Naive thymus-derived CD4-positive, alpha-beta T cell (primary cell): ENCODE measurements at regions not wholly inside any gene's neighbourhood (a gene's known extent, or its start where the extent isn't known, plus 50 kb on each side); places are given as distances from the start of the nearest gene placed in this dataset.

Experiments used
- ATAC-seq: fragments of 150-1000 bp; cut with Tn5 transposase; 2 replicates; pipeline ENCODE4 v1.10.0; 2021; ENCODE audit warnings: mild to moderate bottlenecking, moderate library complexity
- CTCF ChIA-PET: fragments of 350-600 bp; sonication (Branson Sonifier 250); formaldehyde crosslinking; loops from one replicate; lab custom pipeline; 2021; ENCODE audit warnings: antibody characterized with exemption; lab: Charles Lee
- POLR2A ChIA-PET: fragments of 350-600 bp; sonication (Branson Sonifier 250); formaldehyde crosslinking; loops from one replicate; lab custom pipeline; 2021; ENCODE audit warnings: antibody characterized with exemption, inconsistent platforms; lab: Charles Lee
- DNase-seq, 9 donors: peaks; one replicate each; pipeline versions ENCODE4 v3.0.0 to v3.0.0-alpha.2; 2020 to 2022; ENCODE audit warnings: mixed read lengths in 1 of 9
- H3K27ac ChIP-seq: one replicate; pipeline ENCODE4 v1.7.0; 2013; ENCODE audit warnings: mild to moderate bottlenecking, low read depth, low read length, moderate library complexity
- H3K27me3 ChIP-seq, 2 donors: one replicate each; pipeline ENCODE4 v1.7.0; 2013; ENCODE audit warnings: low read length in 2 of 2, mild to moderate bottlenecking in 2 of 2, moderate library complexity in 2 of 2; ENCODE audit not compliant: control insufficient read depth in 2 of 2, insufficient read depth in 2 of 2
- H3K36me3 ChIP-seq, 3 experiments: 1 replicate in 2 of 3; 2 replicates in 1 of 3; pipeline ENCODE4 v1.7.0; 2013; ENCODE audit warnings: low read length in 3 of 3, mild to moderate bottlenecking in 3 of 3, moderate library complexity in 1 of 3; ENCODE audit not compliant: insufficient read depth in 3 of 3, control insufficient read depth in 2 of 3
- H3K4me1 ChIP-seq, 2 donors: one replicate each; pipeline ENCODE4 v1.7.0; 2013; ENCODE audit warnings: low read length in 2 of 2, mild to moderate bottlenecking in 2 of 2, moderate library complexity in 1 of 2; ENCODE audit not compliant: control insufficient read depth in 2 of 2, insufficient read depth in 2 of 2
- H3K4me3 ChIP-seq: 2 replicates; pipeline ENCODE4 v1.7.0; 2013; ENCODE audit warnings: mild to moderate bottlenecking, low read length
- H3K9me3 ChIP-seq, 3 experiments: 1 replicate in 2 of 3; 2 replicates in 1 of 3; pipeline ENCODE4 v1.7.0; 2013; ENCODE audit warnings: low read length in 3 of 3; ENCODE audit not compliant: control insufficient read depth in 2 of 3
- H3K27ac Mint-ChIP-seq, 9 donors: one replicate each; pipeline ENCODE4 v1.8.0; 2020 to 2022; ENCODE audit warnings: mixed read lengths in 9 of 9, mild to moderate bottlenecking in 8 of 9, moderate library complexity in 5 of 9, inconsistent platforms in 2 of 9
- H3K27me3 Mint-ChIP-seq, 5 donors: one replicate each; pipeline ENCODE4 v1.8.0; 2021 to 2022; ENCODE audit warnings: mixed read lengths in 5 of 5, mild to moderate bottlenecking in 1 of 5
- H3K36me3 Mint-ChIP-seq, 5 donors: one replicate each; pipeline ENCODE4 v1.8.0; 2020 to 2022; ENCODE audit warnings: mixed read lengths in 5 of 5, mild to moderate bottlenecking in 3 of 5, inconsistent platforms in 1 of 5
- H3K4me1 Mint-ChIP-seq, 7 donors: one replicate each; pipeline ENCODE4 v1.8.0; 2020 to 2022; ENCODE audit warnings: mixed read lengths in 7 of 7, mild to moderate bottlenecking in 3 of 7, inconsistent platforms in 1 of 7
- H3K4me3 Mint-ChIP-seq, 10 donors: one replicate each; pipeline ENCODE4 v1.8.0; 2020 to 2022; ENCODE audit warnings: mild to moderate bottlenecking in 10 of 10, mixed read lengths in 10 of 10, moderate library complexity in 6 of 10, inconsistent platforms in 2 of 10
- H3K9me3 Mint-ChIP-seq, 11 donors: one replicate each; pipeline ENCODE4 v1.8.0; 2020 to 2022; ENCODE audit warnings: mixed read lengths in 11 of 11, mild to moderate bottlenecking in 4 of 11, inconsistent platforms in 1 of 11, moderate library complexity in 1 of 11
- intact Hi-C, 2 donors: fragments of 100-400 bp; cut with micrococcal nuclease; formaldehyde crosslinking; loops; one replicate each; pipeline ENCODE4 v1.15.1; 2023

GRCh38 chr20:55605594-55605993 is 399.7 kb downstream of the CBLN4 start:
- H3K4me3 ChIP-seq: no peak overlapping the region
- no peak overlapping the region for H3K27ac ChIP-seq
- Mint-ChIP-seq H3K27me3 (no peaks in the 10 kb centered on the region), H3K4me1 (no peaks in the 10 kb centered on the region), H3K27ac (no peak overlapping the region), H3K9me3 (peaks cover 0 to 6% (median 2%) of the 10 kb centered on the region in 11 donors), H3K36me3 (no peaks in the 10 kb centered on the region), H3K4me3 (no peak overlapping the region)
- ChIA-PET POLR2A (no interaction called here), CTCF (no interaction called here)
- intact Hi-C loops: no loop called here
- no peaks in the 10 kb centered on the region for H3K36me3 ChIP-seq
- H3K4me1 ChIP-seq: no peaks in the 10 kb centered on the region
- H3K27me3 ChIP-seq: no peaks in the 10 kb centered on the region
- no peaks in the 10 kb centered on the region for H3K9me3 ChIP-seq
- ATAC-seq (no peak), DNase-seq (no peak)

GRCh38 chr20:55597526-55597925 is 407.8 kb downstream of the CBLN4 start:
- H3K4me3 Mint-ChIP-seq: no peak overlapping the region
- no peaks in the 10 kb centered on the region for H3K36me3 Mint-ChIP-seq
- no peaks in the 10 kb centered on the region for H3K36me3 ChIP-seq
- H3K4me1 Mint-ChIP-seq: no peaks in the 10 kb centered on the region
- H3K4me1 ChIP-seq: no peaks in the 10 kb centered on the region
- H3K4me3 ChIP-seq: no peak overlapping the region
- H3K9me3 Mint-ChIP-seq: peaks cover 0 to 6% (median 3%) of the 10 kb centered on the region in 11 donors
- ChIA-PET CTCF (no interaction called here), POLR2A (no interaction called here)
- no peak overlapping the region for H3K27ac ChIP-seq
- intact Hi-C loops: no loop called here
- no peaks in the 10 kb centered on the region for H3K27me3 Mint-ChIP-seq
- H3K27ac Mint-ChIP-seq: no peak overlapping the region
- no peaks in the 10 kb centered on the region for H3K9me3 ChIP-seq
- DNase-seq (no peak), ATAC-seq (no peak)
- no peaks in the 10 kb centered on the region for H3K27me3 ChIP-seq

- Mint-ChIP-seq H3K9me3 (peaks cover 0 to 6% (median 3%) of the 10 kb centered on the region in 11 donors), H3K27ac (no peak overlapping the region), H3K4me1 (no peaks in the 10 kb centered on the region), H3K36me3 (no peaks in the 10 kb centered on the region), H3K4me3 (no peak overlapping the region), H3K27me3 (no peaks in the 10 kb centered on the region)
- ChIA-PET POLR2A (no interaction called here), CTCF (no interaction called here)
- DNase-seq: no peak
- Histone ChIP-seq H3K4me1 (no peaks in the 10 kb centered on the region), H3K4me3 (no peak overlapping the region), H3K27me3 (no peaks in the 10 kb centered on the region), H3K9me3 (no peaks in the 10 kb centered on the region), H3K36me3 (no peaks in the 10 kb centered on the region), H3K27ac (no peak overlapping the region)
- intact Hi-C loops: no loop called here
- ATAC-seq: no peak
Observed at GRCh38 chr20:55596431-55596830, 408.9 kb downstream of the CBLN4 start.

GRCh38 chr20:55592866-55593265 is 412.5 kb downstream of the CBLN4 start:
- H3K36me3 Mint-ChIP-seq: no peaks in the 10 kb centered on the region
- H3K4me3 Mint-ChIP-seq: no peak overlapping the region
- Histone ChIP-seq H3K4me1 (no peaks in the 10 kb centered on the region), H3K9me3 (no peaks in the 10 kb centered on the region), H3K36me3 (no peaks in the 10 kb centered on the region), H3K27ac (no peak overlapping the region), H3K4me3 (no peak overlapping the region), H3K27me3 (no peaks in the 10 kb centered on the region)
- POLR2A ChIA-PET: no interaction called here
- DNase-seq: no peak
- peaks cover 0 to 6% (median 1%) of the 10 kb centered on the region in 11 donors for H3K9me3 Mint-ChIP-seq
- CTCF ChIA-PET: no interaction called here
- H3K27me3 Mint-ChIP-seq: peaks cover 0 to 4% (median 0%) of the 10 kb centered on the region in 5 donors
- intact Hi-C loops: no loop called here
- no peaks in the 10 kb centered on the region for H3K4me1 Mint-ChIP-seq
- no peak for ATAC-seq
- no peak overlapping the region for H3K27ac Mint-ChIP-seq

GRCh38 chr20:55586610-55587009 is 418.7 kb downstream of the CBLN4 start:
- ChIA-PET POLR2A (no interaction called here), CTCF (no interaction called here)
- H3K36me3 Mint-ChIP-seq: no peaks in the 10 kb centered on the region
- DNase-seq (no peak), ATAC-seq (no peak)
- peaks cover 0 to 7% (median 0%) of the 10 kb centered on the region in 5 donors for H3K27me3 Mint-ChIP-seq
- H3K9me3 ChIP-seq: no peaks in the 10 kb centered on the region
- H3K36me3 ChIP-seq: no peaks in the 10 kb centered on the region
- H3K9me3 Mint-ChIP-seq: peaks cover 0 to 6% (median 0%) of the 10 kb centered on the region in 11 donors
- no peak overlapping the region for H3K4me3 ChIP-seq
- H3K4me3 Mint-ChIP-seq: no peak overlapping the region
- intact Hi-C loops: no loop called here
- H3K27me3 ChIP-seq: no peaks in the 10 kb centered on the region
- H3K27ac ChIP-seq: no peak overlapping the region
- H3K4me1 Mint-ChIP-seq: no peaks in the 10 kb centered on the region
- no peak overlapping the region for H3K27ac Mint-ChIP-seq
- no peaks in the 10 kb centered on the region for H3K4me1 ChIP-seq

GRCh38 chr20:55584964-55585363 is 420.4 kb downstream of the CBLN4 start:
- no peak overlapping the region for H3K27ac Mint-ChIP-seq
- H3K27me3 Mint-ChIP-seq: peaks cover 0 to 7% (median 0%) of the 10 kb centered on the region in 5 donors
- no peaks in the 10 kb centered on the region for H3K36me3 Mint-ChIP-seq
- ChIA-PET POLR2A (no interaction called here), CTCF (no interaction called here)
- Histone ChIP-seq H3K4me3 (no peak overlapping the region), H3K9me3 (no peaks in the 10 kb centered on the region), H3K4me1 (no peaks in the 10 kb centered on the region), H3K27ac (no peak overlapping the region), H3K27me3 (no peaks in the 10 kb centered on the region), H3K36me3 (no peaks in the 10 kb centered on the region)
- H3K9me3 Mint-ChIP-seq: peaks cover 0 to 5% (median 0%) of the 10 kb centered on the region in 11 donors
- DNase-seq (no peak), ATAC-seq (no peak)
- H3K4me1 Mint-ChIP-seq: no peaks in the 10 kb centered on the region
- H3K4me3 Mint-ChIP-seq: no peak overlapping the region
- intact Hi-C loops: no loop called here

GRCh38 chr20:55584307-55584706 is 421.0 kb downstream of the CBLN4 start:
- H3K27ac ChIP-seq: no peak overlapping the region

More at GRCh38 chr20:55584307-55584706, 421.0 kb downstream of the CBLN4 start:
- no peaks in the 10 kb centered on the region for H3K36me3 ChIP-seq
- H3K9me3 ChIP-seq: no peaks in the 10 kb centered on the region
- DNase-seq (no peak), ATAC-seq (no peak)
- no peaks in the 10 kb centered on the region for H3K27me3 ChIP-seq
- ChIA-PET POLR2A (no interaction called here), CTCF (no interaction called here)
- intact Hi-C loops: no loop called here
- H3K4me1 ChIP-seq: no peaks in the 10 kb centered on the region
- Mint-ChIP-seq H3K4me3 (no peak overlapping the region), H3K27ac (no peak overlapping the region), H3K4me1 (no peaks in the 10 kb centered on the region), H3K27me3 (peaks cover 0 to 7% (median 0%) of the 10 kb centered on the region in 5 donors), H3K9me3 (peaks cover 0 to 8% (median 0%) of the 10 kb centered on the region in 11 donors), H3K36me3 (no peaks in the 10 kb centered on the region)
- H3K4me3 ChIP-seq: no peak overlapping the region
